ENCODE measurements at regions not wholly inside any gene's neighbourhood (a gene's known extent, or its start where the extent isn't known, plus 50 kb on each side); places are given as distances from the start of the nearest gene placed in this dataset.

DNA sequence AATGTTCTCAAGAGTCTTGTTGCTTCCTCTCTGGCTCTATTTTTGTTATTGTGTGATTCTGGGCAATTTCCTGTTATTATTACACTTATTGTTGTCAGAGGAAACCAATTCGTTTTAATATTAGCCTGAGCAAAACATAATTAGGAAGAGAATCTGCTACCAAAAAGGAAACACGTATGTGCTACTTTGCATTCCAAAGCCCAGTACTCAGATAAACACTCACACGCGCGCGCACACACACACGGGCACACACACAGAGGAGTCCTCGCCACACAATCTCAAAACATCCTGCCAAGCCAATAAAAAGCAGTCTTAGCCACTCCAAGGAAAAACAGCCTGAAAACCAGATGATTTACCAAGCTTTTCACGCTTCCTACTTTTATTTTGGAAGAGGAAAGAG, 400.7 kb downstream of the NUAK1 start:
- no peak for TF ChIP-seq CTCF (conservative IDR thresholded peaks at IDR 0.05)
- no peak overlapping the region for H3K27ac ChIP-seq

DNA sequence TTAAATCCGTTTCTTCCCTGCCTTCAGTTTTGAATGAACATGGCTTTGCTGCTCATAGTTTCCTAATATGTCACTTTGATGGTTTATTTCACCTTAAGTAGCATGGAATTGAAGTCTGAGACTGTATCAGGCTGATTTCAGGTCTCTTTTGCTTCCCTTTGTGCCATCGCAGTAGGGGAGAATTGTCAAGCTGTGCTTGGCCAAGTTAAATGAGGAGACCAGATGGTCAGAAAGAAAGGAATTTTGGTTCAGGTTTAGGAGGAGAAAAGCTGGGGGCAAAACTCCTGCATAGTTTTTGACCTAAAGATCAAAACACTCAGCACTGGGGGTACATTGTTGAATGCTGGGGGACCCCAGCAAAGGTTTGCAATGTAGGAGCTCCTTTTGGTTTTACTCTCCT, 398.4 kb downstream of the NUAK1 start:
- TF ChIP-seq CTCF (conservative IDR thresholded peaks at IDR 0.05): no peak
- no peak overlapping the region for H3K27ac ChIP-seq

DNA sequence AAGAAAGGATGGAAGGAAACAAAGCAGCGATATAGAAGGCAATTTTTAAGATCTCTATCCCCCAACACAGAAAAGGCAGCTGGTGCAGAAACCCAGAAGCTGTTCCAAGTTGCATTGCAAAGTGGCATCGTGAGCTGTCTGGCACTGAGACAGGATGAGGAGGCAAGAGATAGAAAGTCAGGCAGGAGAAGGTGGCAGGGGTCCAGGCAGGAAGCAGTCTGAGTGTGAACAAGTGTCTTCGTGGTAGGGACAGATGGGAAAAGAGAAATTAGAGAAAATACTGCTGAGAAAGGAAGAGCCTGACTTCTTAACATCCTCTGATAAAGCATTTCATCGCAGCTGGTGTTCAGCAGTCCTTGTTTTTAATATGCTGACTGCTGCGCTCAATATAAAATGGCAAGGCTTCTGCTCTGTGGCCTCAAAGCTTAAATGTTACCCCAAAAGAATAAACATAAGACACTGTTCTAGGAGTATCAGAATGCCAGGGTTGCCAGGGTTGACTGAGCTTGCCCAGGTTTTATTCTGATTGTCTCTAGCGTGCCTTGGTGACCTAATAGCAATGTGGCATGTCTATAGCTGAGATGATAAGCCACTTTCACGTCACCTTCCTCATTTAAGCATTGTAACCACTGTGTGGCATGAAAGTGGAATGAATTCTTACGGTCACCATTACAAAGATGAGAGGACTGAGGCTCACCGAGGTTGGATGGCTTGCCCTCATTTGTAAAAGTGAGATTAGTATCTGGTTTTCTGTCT, 397.6 kb downstream of the NUAK1 start:
- no peak overlapping the region for H3K27ac ChIP-seq
- no peak for TF ChIP-seq CTCF (conservative IDR thresholded peaks at IDR 0.05)

DNA sequence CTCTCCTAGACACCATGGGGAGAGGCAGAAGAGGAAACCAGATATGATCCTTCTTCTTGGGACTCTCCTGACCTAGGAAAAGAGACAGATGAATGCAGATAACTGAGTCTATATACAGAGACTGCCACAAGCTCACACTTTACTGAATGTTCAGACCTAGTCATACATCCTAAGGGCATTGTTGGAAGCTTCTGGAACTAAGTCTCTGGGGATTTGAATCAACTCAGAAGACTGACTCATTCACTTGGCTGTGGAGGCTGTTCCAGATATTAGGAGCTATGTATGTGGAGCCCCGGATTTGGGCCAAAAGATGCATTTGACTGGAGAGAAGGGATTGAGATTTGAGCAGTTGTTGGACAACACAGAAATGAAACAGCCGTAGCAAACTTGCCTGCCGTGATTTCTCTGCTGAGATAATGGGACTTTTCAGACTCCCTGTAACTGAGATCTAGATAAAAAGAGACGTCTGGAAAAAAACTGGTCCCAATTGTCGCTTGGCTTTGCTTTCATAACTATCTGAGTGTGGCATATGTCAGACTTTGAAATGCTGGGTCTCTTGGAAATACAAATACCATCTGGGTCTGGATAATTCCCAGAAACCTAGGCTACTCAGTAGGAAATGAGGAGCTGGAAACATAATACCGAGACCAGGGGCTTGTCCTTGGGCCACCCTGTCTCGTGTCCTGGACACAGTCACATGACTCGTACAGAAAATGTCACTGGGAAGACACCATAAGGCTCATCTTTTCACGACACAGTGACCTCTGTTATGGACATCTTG, 396.8 kb downstream of the NUAK1 start:
- no peak for TF ChIP-seq CTCF (conservative IDR thresholded peaks at IDR 0.05)
- H3K27ac ChIP-seq: no peak overlapping the region

GRCh38 chr12:105742567-105742874, 396.2 kb downstream of the NUAK1 start:
- no peak overlapping the region for H3K27ac ChIP-seq
- TF ChIP-seq CTCF (conservative IDR thresholded peaks at IDR 0.05): no peak

- no peak overlapping the region for H3K27ac ChIP-seq
- no peak for TF ChIP-seq CTCF (conservative IDR thresholded peaks at IDR 0.05)
Observed at GRCh38 chr12:105744371-105745058, 394.2 kb downstream of the NUAK1 start.

- no peak overlapping the region for H3K27ac ChIP-seq
- TF ChIP-seq CTCF (conservative IDR thresholded peaks at IDR 0.05): no peak
Observed at GRCh38 chr12:105745811-105746210, 392.9 kb downstream of the NUAK1 start.

Data from VCaP (cell line).